Cardiac fibroblast (primary cell): ENCODE measurements at regions not wholly inside any gene's neighbourhood (a gene's known extent, or its start where the extent isn't known, plus 50 kb on each side); places are given as distances from the start of the nearest gene placed in this dataset.

ENCODE experiments used
- DNase-seq, 2 donors: peaks; one replicate each; pipeline versions ENCODE4 v3.0.0 to v3.0.0-alpha.2; 2010; ENCODE audit warnings: low read depth in 2 of 2
- H3K4me3 ChIP-seq, 2 donors: replicated peaks in 1 of 2; 1 replicate in 1 of 2; 2 replicates in 1 of 2; pipeline ENCODE4 v1.5.1; 2011; ENCODE audit warnings: low read depth in 2 of 2, low read length in 2 of 2, mild to moderate bottlenecking in 2 of 2, moderate library complexity in 1 of 2
- CTCF ChIP-seq: IDR thresholded peaks from one replicate; pipeline ENCODE4 v1.5.1; 2011; ENCODE audit warnings: low read depth, mild to moderate bottlenecking, low read length, inconsistent platforms

- no peak for TF ChIP-seq CTCF
- DNase-seq, result no peak
- H3K4me3 ChIP-seq, result no peak overlapping the region
Measured at GRCh38 chr5:93245226-93245625, 335.8 kb downstream of the NR2F1-AS1 start.

- TF ChIP-seq CTCF, result no peak
- peak in 1 of 2 donors; percentile 12 for DNase-seq
- H3K4me3 ChIP-seq, result no peak overlapping the region
Measured at GRCh38 chr5:93243481-93243880, 337.5 kb downstream of the NR2F1-AS1 start.

- H3K4me3 ChIP-seq, result no peak overlapping the region
- DNase-seq, result no peak
- no peak for TF ChIP-seq CTCF
Measured at GRCh38 chr5:93240228-93240834, 340.7 kb downstream of the NR2F1-AS1 start.

GRCh38 chr5:93236807-93237421, 344.1 kb downstream of the NR2F1-AS1 start:
- no peak overlapping the region for H3K4me3 ChIP-seq
- TF ChIP-seq CTCF, result no peak
- peak in 1 of 2 donors; percentile 58 for DNase-seq

GRCh38 chr5:93235761-93236160, 345.3 kb downstream of the NR2F1-AS1 start:
- no peak overlapping the region for H3K4me3 ChIP-seq
- no peak for DNase-seq
- TF ChIP-seq CTCF, result no peak

GRCh38 chr5:93226202-93226735, 354.8 kb downstream of the NR2F1-AS1 start:
- TF ChIP-seq CTCF, result no peak
- DNase-seq, result no peak
- H3K4me3 ChIP-seq, result no peak overlapping the region
